GM12878 (cell line): ENCODE measurements at regions not wholly inside any gene's neighbourhood (a gene's known extent, or its start where the extent isn't known, plus 50 kb on each side); places are given as distances from the start of the nearest gene placed in this dataset.
"Not testable (repeated sequence)": the region's sequence is repeated elsewhere in the genome, so short reads cannot be mapped to it uniquely, and the experiment has no call there.

Source experiments
- ATAC-seq: fragments of 200-7000 bp; cut with Tn5 transposase; 3 replicates; pipeline ENCODE4 v1.9.1; 2020; ENCODE audit warnings: mild to moderate bottlenecking, moderate library complexity
- BruUV-seq: library from RNA; stranded (reverse); fragments of 400-500 nt; replicated peaks from 2 replicates; lab custom pipeline; 2021; lab: Mats Ljungman, UMichigan
- CTCF ChIA-PET: fragments of 300-600 bp; sonication (Branson Sonifier 250); formaldehyde crosslinking; extraction: SDS; loops from one replicate; lab custom pipeline; 2021; ENCODE audit warnings: inconsistent platforms; lab: Yijun Ruan, JAX
- POLR2A ChIA-PET: fragments of 350-600 bp; formaldehyde crosslinking; extraction: SDS; loops from one replicate; lab custom pipeline; 2021; ENCODE audit warnings: inconsistent platforms; lab: Charles Lee
- RAD21 ChIA-PET: fragments of 300-600 bp; sonication (Branson Sonifier 250); formaldehyde crosslinking; loops from one replicate; lab custom pipeline; 2023; ENCODE audit warnings: antibody characterized with exemption; ENCODE audit not compliant: unreplicated experiment; lab: Charles Lee
- SMC1A ChIA-PET: fragments of 300-600 bp; sonication (Branson Sonifier 250); formaldehyde crosslinking; loops from one replicate; lab custom pipeline; 2023; ENCODE audit not compliant: unreplicated experiment, uncharacterized antibody; lab: Charles Lee
- DNase-seq: peaks from one replicate; pipeline ENCODE4 v3.0.0-alpha.2; 2011; ENCODE audit warnings: low read depth, low spot score
- FAIRE-seq: peaks from 3 replicates; lab custom pipeline; 2011; peaks lifted over from hg19 to GRCh38; lab: Jason Lieb, UNC
- H2AFZ ChIP-seq: 2 replicates; pipeline ENCODE4 v1.6.0; 2011; ENCODE audit warnings: low read depth, low read length, control low read depth; ENCODE audit not compliant: control insufficient read depth
- H3K27ac ChIP-seq: 2 replicates; pipeline ENCODE4 v1.5.1; 2011; ENCODE audit warnings: control low read depth; ENCODE audit not compliant: control insufficient read depth, insufficient read depth
- H3K27me3 ChIP-seq, 2 experiments: replicated peaks in 1 of 2; 2 replicates each; pipeline versions ENCODE4 v1.6.0 to v1.6.1; 2011; ENCODE audit warnings: low read length in 1 of 2; ENCODE audit not compliant: control insufficient read depth in 2 of 2, insufficient read depth in 2 of 2
- H3K36me3 ChIP-seq, 2 experiments: 2 replicates each; pipeline ENCODE4 v1.5.1; 2011; ENCODE audit warnings: low read length in 1 of 2; ENCODE audit not compliant: control insufficient read depth in 2 of 2, insufficient read depth in 2 of 2
- H3K4me1 ChIP-seq: 2 replicates; pipeline ENCODE4 v1.6.1; 2011; ENCODE audit warnings: mild to moderate bottlenecking, low read length, moderate library complexity, mixed read lengths; ENCODE audit not compliant: control insufficient read depth, insufficient read depth
- H3K4me2 ChIP-seq: 2 replicates; pipeline ENCODE4 v1.6.0; 2011; ENCODE audit warnings: control low read depth; ENCODE audit not compliant: control insufficient read depth, insufficient read depth
- H3K4me3 ChIP-seq: fragments of 200-600 bp; sonication (generic); 2 replicates; pipeline ENCODE4 v1.5.1; 2016
- H3K79me2 ChIP-seq: 2 replicates; pipeline ENCODE4 v1.6.0; 2011; ENCODE audit warnings: low read length; ENCODE audit not compliant: control insufficient read depth, insufficient read depth
- H3K9ac ChIP-seq: 2 replicates; pipeline ENCODE4 v1.8.0; 2011; ENCODE audit warnings: low read length, control low read depth, mixed read lengths; ENCODE audit not compliant: control insufficient read depth, insufficient read depth
- H3K9me3 ChIP-seq: replicated peaks from 3 replicates; pipeline ENCODE4 v1.5.1; 2011; ENCODE audit warnings: mild to moderate bottlenecking, low read length; ENCODE audit not compliant: control insufficient read depth, insufficient read depth
- H4K20me1 ChIP-seq: 2 replicates; pipeline ENCODE4 v1.6.0; 2011; ENCODE audit not compliant: control insufficient read depth, insufficient read depth
- BACH1 ChIP-seq: fragments of 450-650 bp; IDR thresholded peaks from 2 replicates; pipeline ENCODE4 v1.6.1; 2017; ENCODE audit warnings: mild to moderate bottlenecking, borderline replicate concordance
- CHD1 ChIP-seq: IDR thresholded peaks from 2 replicates; pipeline ENCODE4 v1.6.1; 2012; ENCODE audit warnings: low read depth, low read length, improper control_type of control experiment
- ESRRA ChIP-seq: IDR thresholded peaks from 2 replicates; pipeline ENCODE4 v1.6.1; 2012; ENCODE audit warnings: mild to moderate bottlenecking, low read length, improper control_type of control experiment
- FOXK2 ChIP-seq: fragments of 450-650 bp; IDR thresholded peaks from 2 replicates; pipeline ENCODE4 v1.6.1; 2017; ENCODE audit warnings: mild to moderate bottlenecking, moderate library complexity
- MEF2A ChIP-seq: IDR thresholded peaks from 2 replicates; pipeline ENCODE4 v1.6.1; 2011; ENCODE audit warnings: low read depth, mild to moderate bottlenecking, low read length, moderate library complexity; ENCODE audit not compliant: insufficient read depth
- PAX5 ChIP-seq: IDR thresholded peaks from 2 replicates; pipeline ENCODE4 v1.6.1; 2011; ENCODE audit warnings: low read depth, low read length, borderline replicate concordance
- POLR2A ChIP-seq: IDR thresholded peaks from 2 replicates; pipeline ENCODE4 v1.6.1; 2011; ENCODE audit warnings: low read depth, mild to moderate bottlenecking, low read length
- TAF1 ChIP-seq: IDR thresholded peaks from 2 replicates; pipeline ENCODE4 v1.6.1; 2011; ENCODE audit warnings: mild to moderate bottlenecking, low read depth, low read length, borderline replicate concordance
- TBL1XR1 ChIP-seq: IDR thresholded peaks from 2 replicates; pipeline ENCODE4 v1.6.1; 2012; ENCODE audit warnings: low read depth, low read length, improper control_type of control experiment
- ZNF217 ChIP-seq: fragments of 450-650 bp; IDR thresholded peaks from 2 replicates; pipeline ENCODE4 v1.6.1; 2017; ENCODE audit warnings: antibody characterized with exemption, mild to moderate bottlenecking
- ZNF274 ChIP-seq: IDR thresholded peaks from one replicate; pipeline ENCODE4 v1.8.0; 2011; ENCODE audit not compliant: insufficient read length, insufficient read depth
- WGBS: methylation state at CpG from one replicate; pipeline ENCODE4 v1.1.6; 2016; ENCODE audit warnings: low lambda C conversion rate; ENCODE audit not compliant: insufficient replicate concordance, insufficient coverage; ENCODE audit errors: missing lambda C conversion rate; 5-methylcytosine and 5-hydroxymethylcytosine counted together
- in situ Hi-C: fragments of 300-500 bp; cut with MboI; formaldehyde crosslinking; loops from 9 replicates; pipeline ENCODE4 v1.14.3; 2018; ENCODE audit warnings: mixed read lengths
- intact Hi-C: fragments of 100-400 bp; cut with micrococcal nuclease; formaldehyde crosslinking; loops from one replicate; pipeline ENCODE4 v1.14.2; 2022; ENCODE audit not compliant: unreplicated experiment
- TF ChIP-seq, protein P1 (sequence below): fragments of 450-650 bp; IDR thresholded peaks from 2 replicates; pipeline ENCODE4 v1.6.1; 2014; ENCODE audit warnings: mild to moderate bottlenecking
- TF ChIP-seq, protein P2 (sequence below): IDR thresholded peaks from 2 replicates; pipeline ENCODE4 v1.6.1; 2011; ENCODE audit warnings: mild to moderate bottlenecking, low read depth, low read length, moderate library complexity; ENCODE audit not compliant: insufficient replicate concordance
- TF ChIP-seq, protein P3 (sequence below): IDR thresholded peaks from 2 replicates; pipeline ENCODE4 v1.6.1; 2011; ENCODE audit warnings: borderline replicate concordance, low read depth, mild to moderate bottlenecking, moderate library complexity, low read length; ENCODE audit not compliant: insufficient read depth, poor library complexity, severe bottlenecking

DNA sequence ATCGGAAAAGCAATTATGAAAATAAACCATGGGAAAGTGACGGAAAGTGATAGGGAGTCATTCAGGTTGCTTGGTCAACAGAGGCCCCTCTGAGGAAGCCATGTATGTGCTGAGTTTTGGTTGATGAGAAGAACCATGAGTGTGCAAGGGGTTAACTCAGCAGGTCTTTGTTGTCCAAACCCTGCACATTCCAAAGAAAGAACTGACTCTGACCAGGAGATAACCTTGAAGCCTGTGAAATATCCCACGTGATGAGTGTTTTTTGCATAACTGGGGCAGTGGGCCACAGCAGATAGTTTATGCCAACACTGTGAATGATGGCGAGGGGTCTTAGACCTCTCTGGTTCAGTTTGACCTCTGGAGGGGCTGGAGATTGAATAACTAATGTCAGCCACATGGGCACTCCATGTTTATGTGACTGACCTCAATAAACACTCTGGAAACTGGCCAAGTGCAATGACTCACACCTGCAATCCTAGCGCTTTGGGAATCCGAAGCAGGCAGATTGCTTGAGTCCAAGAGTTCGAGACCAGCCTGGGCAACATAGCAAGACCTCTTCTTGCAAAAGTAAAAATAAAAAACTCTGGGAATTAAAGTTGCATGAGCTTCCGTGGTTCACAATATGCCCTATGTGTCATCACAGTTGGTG, 154.0 kb upstream of the FOXK1 start (continued):
- TF ChIP-seq, protein P1, sequence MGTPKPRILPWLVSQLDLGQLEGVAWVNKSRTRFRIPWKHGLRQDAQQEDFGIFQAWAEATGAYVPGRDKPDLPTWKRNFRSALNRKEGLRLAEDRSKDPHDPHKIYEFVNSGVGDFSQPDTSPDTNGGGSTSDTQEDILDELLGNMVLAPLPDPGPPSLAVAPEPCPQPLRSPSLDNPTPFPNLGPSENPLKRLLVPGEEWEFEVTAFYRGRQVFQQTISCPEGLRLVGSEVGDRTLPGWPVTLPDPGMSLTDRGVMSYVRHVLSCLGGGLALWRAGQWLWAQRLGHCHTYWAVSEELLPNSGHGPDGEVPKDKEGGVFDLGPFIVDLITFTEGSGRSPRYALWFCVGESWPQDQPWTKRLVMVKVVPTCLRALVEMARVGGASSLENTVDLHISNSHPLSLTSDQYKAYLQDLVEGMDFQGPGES = no peak
- no peak for TF ChIP-seq ZNF274
- TF ChIP-seq, protein P2, sequence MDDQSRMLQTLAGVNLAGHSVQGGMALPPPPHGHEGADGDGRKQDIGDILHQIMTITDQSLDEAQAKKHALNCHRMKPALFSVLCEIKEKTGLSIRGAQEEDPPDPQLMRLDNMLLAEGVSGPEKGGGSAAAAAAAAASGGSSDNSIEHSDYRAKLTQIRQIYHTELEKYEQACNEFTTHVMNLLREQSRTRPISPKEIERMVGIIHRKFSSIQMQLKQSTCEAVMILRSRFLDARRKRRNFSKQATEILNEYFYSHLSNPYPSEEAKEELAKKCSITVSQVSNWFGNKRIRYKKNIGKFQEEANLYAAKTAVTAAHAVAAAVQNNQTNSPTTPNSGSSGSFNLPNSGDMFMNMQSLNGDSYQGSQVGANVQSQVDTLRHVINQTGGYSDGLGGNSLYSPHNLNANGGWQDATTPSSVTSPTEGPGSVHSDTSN = no peak
- TF ChIP-seq CHD1 = no peak
- no peak for TF ChIP-seq MEF2A
- TF ChIP-seq TAF1 = no peak
- no peak for TF ChIP-seq BACH1
- no peak for TF ChIP-seq ESRRA

DNA sequence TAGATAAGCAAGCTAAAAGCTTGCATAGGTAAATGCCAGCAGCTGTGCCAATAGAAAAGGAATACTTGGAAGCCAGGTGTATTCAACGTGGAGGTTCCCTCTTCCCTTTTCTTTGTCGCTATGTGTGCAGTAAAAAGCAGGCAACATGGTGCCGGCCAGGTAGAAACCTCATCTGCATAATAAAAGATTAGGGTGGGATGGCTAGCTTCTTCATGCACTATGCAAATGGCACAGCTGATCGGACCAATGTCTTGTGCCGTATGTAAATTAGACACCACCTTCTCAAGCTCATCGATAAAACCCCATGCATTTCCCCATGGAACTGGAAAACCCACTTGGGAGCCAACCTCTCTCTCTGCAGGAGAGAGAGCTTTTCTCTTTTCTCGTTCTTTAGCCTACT, 150.9 kb upstream of the FOXK1 start:
- Histone ChIP-seq H3K36me3 (no peaks in the 10 kb centered on the region), H3K4me1 (no peaks in the 10 kb centered on the region), H4K20me1 (no peaks in the 10 kb centered on the region), H3K9me3 (no peaks in the 10 kb centered on the region), H3K4me3 (no peak overlapping the region), H3K27ac (no peak overlapping the region), H2AFZ (no peak overlapping the region), H3K9ac (no peak overlapping the region), H3K79me2 (no peaks in the 10 kb centered on the region), H3K27me3 (no peaks in the 10 kb centered on the region), H3K4me2 (no peak overlapping the region)
- in situ Hi-C loops = no loop called here
- no peak for FAIRE-seq
- ChIA-PET RAD21 (no interaction called here), POLR2A (no interaction called here), CTCF (interaction anchor here (0.9 kb wide), 1 partner anchor 52 kb away, joined by 4 read pairs; no protein-coding TSS in a partner anchor)
- intact Hi-C loops = no loop called here
- no peak for DNase-seq
- WGBS = 48% methylated on average over 7 of the region's 7 CpGs
- BruUV-seq = no TSS peak
- no peak for ATAC-seq
- TF ChIP-seq, protein P3, sequence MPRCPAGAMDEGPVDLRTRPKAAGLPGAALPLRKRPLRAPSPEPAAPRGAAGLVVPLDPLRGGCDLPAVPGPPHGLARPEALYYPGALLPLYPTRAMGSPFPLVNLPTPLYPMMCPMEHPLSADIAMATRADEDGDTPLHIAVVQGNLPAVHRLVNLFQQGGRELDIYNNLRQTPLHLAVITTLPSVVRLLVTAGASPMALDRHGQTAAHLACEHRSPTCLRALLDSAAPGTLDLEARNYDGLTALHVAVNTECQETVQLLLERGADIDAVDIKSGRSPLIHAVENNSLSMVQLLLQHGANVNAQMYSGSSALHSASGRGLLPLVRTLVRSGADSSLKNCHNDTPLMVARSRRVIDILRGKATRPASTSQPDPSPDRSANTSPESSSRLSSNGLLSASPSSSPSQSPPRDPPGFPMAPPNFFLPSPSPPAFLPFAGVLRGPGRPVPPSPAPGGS = no peak
- TF ChIP-seq ZNF217 = no peak
- TF ChIP-seq FOXK2 = no peak
- TF ChIP-seq TBL1XR1 = no peak
- TF ChIP-seq PAX5 = no peak
- TF ChIP-seq POLR2A = no peak
- TF ChIP-seq, all 136 proteins: peak for 0
- SMC1A ChIA-PET = no interaction called here

DNA sequence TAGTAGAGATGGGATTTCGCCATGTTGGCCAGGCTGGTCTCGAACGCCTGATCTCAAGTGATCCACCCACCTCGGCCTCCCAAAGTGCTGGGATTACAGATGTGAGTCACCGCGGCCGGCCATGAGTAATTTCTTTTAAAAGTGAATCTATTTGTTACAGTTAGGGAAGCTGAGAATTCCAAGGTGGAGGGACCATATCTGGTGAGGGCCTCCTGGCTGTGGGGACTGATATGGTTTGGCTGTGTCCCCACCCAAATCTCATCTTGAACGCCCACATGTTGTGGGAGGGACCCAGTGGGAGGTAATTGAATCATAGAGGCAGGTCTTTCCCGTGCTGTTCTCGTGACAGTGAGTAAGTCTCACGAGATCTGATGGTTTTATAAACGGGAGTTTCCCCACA, 148.8 kb upstream of the FOXK1 start:
- H3K27me3 ChIP-seq, H3K4me1 ChIP-seq, ATAC-seq, BruUV-seq, H3K4me3 ChIP-seq, RAD21 ChIA-PET, H3K9me3 ChIP-seq, H4K20me1 ChIP-seq, POLR2A ChIA-PET, H3K4me2 ChIP-seq, SMC1A ChIA-PET, CTCF ChIA-PET, FAIRE-seq, H3K79me2 ChIP-seq, H3K27ac ChIP-seq, H3K36me3 ChIP-seq, intact Hi-C loops, in situ Hi-C loops, H2AFZ ChIP-seq, DNase-seq, H3K9ac ChIP-seq: not testable (repeated sequence)
- 37% methylated on average over 12 of the region's 12 CpGs for WGBS
